ENCODE measurements at regions not wholly inside any gene's neighbourhood (a gene's known extent, or its start where the extent isn't known, plus 50 kb on each side); places are given as distances from the start of the nearest gene placed in this dataset.

- DNase-seq: no peak
Observed at GRCh38 chr5:33210978-33211377, 229.8 kb upstream of the TARS1 start.

GRCh38 chr5:33212439-33212838 lies 228.3 kb upstream of the TARS1 start:
- no peak for DNase-seq

GRCh38 chr5:33212900-33213299 lies 227.9 kb upstream of the TARS1 start:
- no peak for DNase-seq

GRCh38 chr5:33223563-33224284 lies 217.0 kb upstream of the TARS1 start:
- DNase-seq: no peak

GRCh38 chr5:33224285-33224961 lies 216.3 kb upstream of the TARS1 start:
- DNase-seq: no peak

GRCh38 chr5:33227247-33227646 lies 213.5 kb upstream of the TARS1 start:
- DNase-seq: no peak

GRCh38 chr5:33227746-33228145 lies 213.0 kb upstream of the TARS1 start:
- no peak for DNase-seq

- no peak for DNase-seq
Observed at GRCh38 chr5:33228149-33228548, 212.6 kb upstream of the TARS1 start.

- DNase-seq: no peak
Observed at GRCh38 chr5:33229216-33229615, 211.5 kb upstream of the TARS1 start.

GRCh38 chr5:33230467-33231078 lies 210.2 kb upstream of the TARS1 start:
- DNase-seq: no peak

- no peak for DNase-seq
Observed at GRCh38 chr5:33231214-33231710, 209.5 kb upstream of the TARS1 start.

- DNase-seq: no peak
Observed at GRCh38 chr5:33231935-33232334, 208.8 kb upstream of the TARS1 start.

- no peak for DNase-seq
Observed at GRCh38 chr5:33232731-33233505, 207.8 kb upstream of the TARS1 start.

- DNase-seq: no peak
Observed at GRCh38 chr5:33235304-33235703, 205.5 kb upstream of the TARS1 start.

- DNase-seq: no peak
Observed at GRCh38 chr5:33235824-33236223, 204.9 kb upstream of the TARS1 start.

- DNase-seq: no peak
Observed at GRCh38 chr5:33237471-33237870, 203.3 kb upstream of the TARS1 start.

- DNase-seq: no peak
Observed at GRCh38 chr5:33238826-33239695, 201.7 kb upstream of the TARS1 start.

- peak in 1 of 2 donors; percentile 49 for DNase-seq
Observed at GRCh38 chr5:33240558-33240957, 200.2 kb upstream of the TARS1 start.

- DNase-seq: peak in 1 of 2 donors; percentile 29
Observed at GRCh38 chr5:33241802-33242201, 199.0 kb upstream of the TARS1 start.

- DNase-seq: no peak
Observed at GRCh38 chr5:33242277-33242676, 198.5 kb upstream of the TARS1 start.

Measured in right lung (tissue), 2 donors.